GM19351 (cell line): ENCODE measurements at regions not wholly inside any gene's neighbourhood (a gene's known extent, or its start where the extent isn't known, plus 50 kb on each side); places are given as distances from the start of the nearest gene placed in this dataset.
A peak's percentile ranks its signal among the peaks of the same experiment; 100 is the strongest.

Experiments used
- ATAC-seq: cut with Tn5 transposase; IDR thresholded peaks from one replicate; pipeline ENCODE4 v1.9.1; 2021; ENCODE audit warnings: mild to moderate bottlenecking, moderate library complexity; ENCODE audit not compliant: unreplicated experiment

GRCh38 chr11:18878211-18878610 lies 61.0 kb downstream of the MRGPRX1 start:
- ATAC-seq = no peak

- no peak for ATAC-seq
These were observed 73.3 kb downstream of the MRGPRX1 start for GRCh38 chr11:18865951-18866350.

GRCh38 chr11:18865261-18865660 lies 73.7 kb upstream of the PTPN5 start:
- ATAC-seq = no peak

- ATAC-seq = peak; percentile 96
These were observed 61.6 kb upstream of the PTPN5 start for GRCh38 chr11:18853086-18853720.

- ATAC-seq = no peak
These were observed 57.8 kb upstream of the PTPN5 start for GRCh38 chr11:18849406-18849805.

- peak; percentile 84 for ATAC-seq
These were observed 53.3 kb upstream of the PTPN5 start for GRCh38 chr11:18844753-18845367.
